GM10266 (cell line): ENCODE measurements at regions not wholly inside any gene's neighbourhood (a gene's known extent, or its start where the extent isn't known, plus 50 kb on each side); places are given as distances from the start of the nearest gene placed in this dataset.

Source experiments
- DNase-seq: peaks from one replicate; pipeline ENCODE4 v3.0.0; 2012; ENCODE audit errors: extremely low spot score
- TF ChIP-seq, protein P1 (sequence below): IDR thresholded peaks from 2 replicates; pipeline ENCODE4 v1.5.1; 2012; ENCODE audit warnings: mild to moderate bottlenecking, low read depth; ENCODE audit not compliant: control insufficient read depth, insufficient read depth; ENCODE audit errors: missing control alignments

DNA sequence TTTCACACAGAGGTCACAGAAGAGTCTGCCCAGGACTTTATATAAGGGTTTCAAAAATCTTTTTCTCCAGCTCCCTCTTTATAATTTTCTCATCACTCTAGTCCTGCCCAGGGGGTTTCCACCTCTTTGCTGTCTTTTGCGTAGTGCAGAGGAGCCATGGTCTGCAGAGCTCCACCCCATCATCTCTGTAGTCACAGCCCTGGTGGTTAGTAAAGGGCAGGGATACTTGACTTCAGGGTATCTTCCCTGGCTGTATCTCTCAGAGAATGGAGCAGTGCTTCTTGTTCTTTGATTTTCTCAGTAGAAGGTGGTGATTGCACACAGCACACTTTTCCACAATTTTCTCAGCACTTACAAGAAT lies 900.6 kb upstream of the COX7C start:
- DNase-seq: no peak
- TF ChIP-seq, protein P1, sequence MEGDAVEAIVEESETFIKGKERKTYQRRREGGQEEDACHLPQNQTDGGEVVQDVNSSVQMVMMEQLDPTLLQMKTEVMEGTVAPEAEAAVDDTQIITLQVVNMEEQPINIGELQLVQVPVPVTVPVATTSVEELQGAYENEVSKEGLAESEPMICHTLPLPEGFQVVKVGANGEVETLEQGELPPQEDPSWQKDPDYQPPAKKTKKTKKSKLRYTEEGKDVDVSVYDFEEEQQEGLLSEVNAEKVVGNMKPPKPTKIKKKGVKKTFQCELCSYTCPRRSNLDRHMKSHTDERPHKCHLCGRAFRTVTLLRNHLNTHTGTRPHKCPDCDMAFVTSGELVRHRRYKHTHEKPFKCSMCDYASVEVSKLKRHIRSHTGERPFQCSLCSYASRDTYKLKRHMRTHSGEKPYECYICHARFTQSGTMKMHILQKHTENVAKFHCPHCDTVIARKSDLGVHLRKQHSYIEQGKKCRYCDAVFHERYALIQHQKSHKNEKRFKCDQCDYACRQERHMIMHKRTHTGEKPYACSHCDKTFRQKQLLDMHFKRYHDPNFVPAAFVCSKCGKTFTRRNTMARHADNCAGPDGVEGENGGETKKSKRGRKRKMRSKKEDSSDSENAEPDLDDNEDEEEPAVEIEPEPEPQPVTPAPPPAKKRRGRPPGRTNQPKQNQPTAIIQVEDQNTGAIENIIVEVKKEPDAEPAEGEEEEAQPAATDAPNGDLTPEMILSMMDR: no peak

DNA sequence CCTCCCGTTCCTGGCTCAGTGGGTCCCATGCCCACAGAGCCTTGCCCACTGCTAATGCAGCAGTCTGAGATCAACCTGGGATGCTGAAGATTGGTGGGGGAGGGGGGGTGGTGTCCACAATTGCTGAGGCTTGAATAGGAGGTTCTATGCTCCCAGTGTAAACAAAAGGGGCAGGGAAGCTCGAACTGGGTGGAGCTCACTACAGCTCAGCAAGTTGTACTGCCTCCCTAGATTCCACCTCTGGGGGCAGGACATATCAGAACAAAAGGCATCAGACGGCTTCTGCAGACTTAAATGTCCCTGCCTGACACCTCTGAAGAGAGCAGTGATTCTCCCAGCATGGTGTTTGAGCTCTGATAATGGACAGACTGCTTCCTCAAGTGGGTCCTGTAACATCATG lies 885.6 kb upstream of the COX7C start:
- TF ChIP-seq, protein P1: no peak
- DNase-seq: no peak

DNA sequence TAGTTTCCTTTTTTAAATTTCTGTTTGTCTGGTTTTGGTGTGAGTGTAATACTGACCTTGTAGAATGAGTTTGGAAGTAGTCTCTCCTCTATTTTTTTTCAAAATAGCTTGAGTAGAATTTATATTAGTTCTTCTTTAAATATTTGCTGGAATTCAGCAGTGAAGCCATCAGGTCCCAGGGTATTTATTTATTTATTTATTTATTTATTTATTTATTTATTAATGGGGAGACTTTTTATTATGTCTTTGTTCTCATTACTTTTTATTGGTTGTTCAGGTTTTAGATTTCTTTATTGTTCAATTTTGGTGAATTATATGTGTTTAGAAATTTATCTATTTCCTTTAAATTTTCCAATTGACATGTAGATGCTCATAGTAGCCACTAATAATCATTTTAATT lies 875.8 kb upstream of the COX7C start:
- DNase-seq: no peak
- TF ChIP-seq, protein P1: no peak

DNA sequence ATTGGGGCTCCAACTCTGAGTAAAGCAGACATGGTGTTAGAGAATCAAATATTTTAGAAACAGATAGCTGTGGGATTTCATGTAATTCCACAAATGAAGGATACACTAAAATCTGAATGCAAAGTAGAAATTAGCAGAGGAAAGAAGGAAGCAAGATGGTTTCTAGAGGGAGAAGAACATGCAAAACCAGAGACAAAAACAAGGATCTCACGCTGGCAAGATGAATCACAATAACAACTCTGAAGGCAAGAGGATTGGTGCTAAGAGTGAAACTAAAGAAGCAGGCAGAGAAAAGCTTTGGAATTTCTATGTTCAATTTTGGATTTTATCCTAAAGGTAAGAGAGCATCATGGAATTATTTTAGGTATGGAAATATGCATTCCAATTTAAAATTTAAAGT lies 857.2 kb upstream of the COX7C start:
- DNase-seq: no peak
- TF ChIP-seq, protein P1: no peak

DNA sequence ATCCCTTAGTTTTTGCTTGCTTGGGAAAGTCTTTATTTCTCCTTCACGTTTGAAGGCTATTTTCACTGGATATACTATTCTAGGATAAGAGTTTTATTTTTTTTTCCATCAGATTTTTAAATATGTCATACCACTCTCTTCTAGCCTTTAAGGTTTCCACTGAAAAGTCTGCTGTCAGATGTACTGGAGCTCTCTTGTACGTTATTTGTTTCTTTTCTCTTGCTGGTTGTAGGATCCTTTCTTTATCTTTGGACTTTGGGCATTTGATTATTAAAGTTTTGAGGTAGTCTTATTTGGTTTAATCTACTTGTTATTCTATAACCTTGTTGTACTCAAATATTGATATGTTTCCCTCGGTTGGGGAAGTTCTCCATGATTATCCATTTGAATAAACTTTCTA lies 848.4 kb upstream of the COX7C start:
- no peak for DNase-seq
- TF ChIP-seq, protein P1: no peak

DNA sequence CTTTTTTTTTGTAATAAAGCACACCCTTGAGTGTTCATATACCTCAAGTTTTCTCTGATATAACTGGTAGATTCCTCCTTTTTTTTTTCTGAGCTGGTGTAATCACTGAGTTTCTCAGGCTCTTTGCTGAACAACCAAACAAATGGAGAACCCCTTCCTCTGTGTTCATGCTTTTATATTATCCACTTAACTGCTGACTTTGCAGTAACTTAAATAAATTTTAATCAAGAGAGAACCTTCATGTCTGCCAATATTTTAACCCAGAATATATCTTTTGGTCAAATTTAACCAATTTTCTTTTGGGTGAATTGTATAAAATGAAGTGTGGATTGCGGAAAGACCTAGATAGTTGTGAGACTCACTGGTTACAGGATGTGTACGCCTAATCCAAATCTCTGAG lies 833.0 kb upstream of the COX7C start:
- DNase-seq: no peak

DNA sequence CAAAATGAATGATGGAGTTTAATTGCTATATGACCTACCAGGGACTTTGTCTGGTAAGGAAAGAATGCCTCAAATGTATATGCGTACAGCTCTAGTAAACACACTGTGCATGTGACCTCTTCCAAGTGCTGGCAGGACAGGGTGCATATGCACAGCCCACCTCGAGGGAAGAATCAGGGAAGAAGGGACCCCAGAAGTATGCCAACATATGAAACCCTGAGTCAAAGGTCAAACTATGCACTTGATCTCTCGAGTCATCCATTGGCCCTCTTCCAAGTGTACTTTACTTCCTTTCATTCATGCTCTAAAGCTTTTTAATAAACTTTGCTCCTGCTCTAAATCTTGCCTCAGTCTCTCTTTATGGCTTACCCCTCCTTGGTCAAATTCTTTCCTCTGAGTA lies 804.6 kb upstream of the COX7C start:
- no peak for DNase-seq
- TF ChIP-seq, protein P1: no peak

More for the DNA sequence above, 833.0 kb upstream of the COX7C start:
- TF ChIP-seq, protein P1: no peak

DNA sequence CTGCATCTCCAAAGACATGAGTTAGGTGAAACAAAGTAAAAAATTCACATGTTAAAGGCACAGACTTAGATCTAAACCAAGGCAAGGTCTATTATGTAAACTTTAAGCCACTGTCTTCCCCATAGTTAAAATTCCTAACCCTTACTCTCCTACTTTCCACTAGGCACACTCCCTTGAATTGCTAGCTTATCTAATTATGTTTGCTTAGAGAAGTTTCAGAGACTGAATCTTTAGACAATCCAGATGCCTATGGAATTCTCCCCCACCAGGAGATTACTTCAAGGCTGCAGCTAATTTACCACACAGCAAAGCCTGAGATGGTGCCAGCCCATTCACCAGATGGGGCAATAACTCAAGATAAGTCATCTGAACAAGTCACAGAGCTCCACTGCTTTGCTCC lies 803.1 kb upstream of the COX7C start:
- no peak for DNase-seq

More for the DNA sequence above, 803.1 kb upstream of the COX7C start:
- TF ChIP-seq, protein P1: no peak
